Body of pancreas (tissue), 4 donors: ENCODE measurements at regions not wholly inside any gene's neighbourhood (a gene's known extent, or its start where the extent isn't known, plus 50 kb on each side); places are given as distances from the start of the nearest gene placed in this dataset.
"Not testable (repeated sequence)": the region's sequence is repeated elsewhere in the genome, so short reads cannot be mapped to it uniquely, and the experiment has no call there.

ENCODE experiments used
- ATAC-seq: fragments of 150-250 bp; one replicate; pipeline ENCODE4 v1.9.1; 2016
- DNase-seq, 4 donors: peaks; one replicate each; pipeline ENCODE4 v3.0.0-alpha.2; 2019
- H3K27ac ChIP-seq, 4 donors: fragments of 200-600 bp; sonication (generic); 1 replicate in 3 of 4; 2 replicates in 1 of 4; pipeline versions ENCODE4 v1.5.1 to v1.6.1; 2016 to 2019; ENCODE audit warnings: mild to moderate bottlenecking in 1 of 4, mixed read lengths in 1 of 4, moderate library complexity in 1 of 4
- H3K27me3 ChIP-seq, 2 donors: fragments of 200-600 bp; sonication (generic); one replicate each; pipeline ENCODE4 v1.6.0; 2016; ENCODE audit warnings: mild to moderate bottlenecking in 1 of 2
- H3K36me3 ChIP-seq, 2 donors: fragments of 200-600 bp; sonication (generic); replicated peaks in 1 of 2; 2 replicates each; pipeline ENCODE4 v1.5.1; 2016; ENCODE audit warnings: low read depth in 2 of 2; ENCODE audit not compliant: insufficient read depth in 1 of 2
- H3K4me1 ChIP-seq: fragments of 200-600 bp; sonication (generic); one replicate; pipeline ENCODE4 v1.6.0; 2016
- H3K4me3 ChIP-seq, 2 donors: fragments of 200-600 bp; sonication (generic); 1 replicate in 1 of 2; 2 replicates in 1 of 2; pipeline ENCODE4 v1.5.1; 2016 to 2019
- H3K9me3 ChIP-seq, 3 donors: fragments of 200-600 bp; sonication (generic); 1 replicate in 2 of 3; 2 replicates in 1 of 3; pipeline ENCODE4 v1.5.1; 2016
- CTCF ChIP-seq, 7 experiments: fragments of 450-650 bp in 4 of 7; fragments of 200-600 bp in 3 of 7; sonication (generic) in 3 of 7; IDR thresholded peaks; one replicate each; pipeline ENCODE4 v1.5.1; 2016 to 2019; ENCODE audit warnings: antibody characterized with exemption in 7 of 7
- POLR2A ChIP-seq, 3 donors: fragments of 450-650 bp; IDR thresholded peaks; one replicate each; pipeline ENCODE4 v1.6.1; 2016; ENCODE audit warnings: antibody characterized with exemption in 3 of 3, mild to moderate bottlenecking in 2 of 3
- WGBS, 2 donors: methylation state at CpG; one replicate each; pipeline ENCODE4 v1.1.5; 2017; 5-methylcytosine and 5-hydroxymethylcytosine counted together
- intact Hi-C: fragments of 100-400 bp; cut with DNase I; formaldehyde crosslinking; loops from one replicate; pipeline ENCODE4 v1.15.1; 2023

- DNase-seq (no peak), ATAC-seq (no peak)
- intact Hi-C loops: no loop called here
- Histone ChIP-seq H3K4me3 (no peak overlapping the region), H3K27me3 (no peaks in the 10 kb centered on the region), H3K27ac (no peak overlapping the region), H3K9me3 (no peaks in the 10 kb centered on the region), H3K36me3 (no peaks in the 10 kb centered on the region), H3K4me1 (no peaks in the 10 kb centered on the region)
- TF ChIP-seq POLR2A (IDR thresholded peaks at IDR 0.05): no peak
- TF ChIP-seq CTCF (IDR thresholded peaks at IDR 0.05): no peak
- WGBS, 2 donors: 44 to 48% methylated on average over 3 of the region's 3 CpGs
Observed at GRCh38 chr6:48664826-48665225, 553.8 kb upstream of the PTCHD4 start.

GRCh38 chr6:48658915-48659314 lies 547.9 kb upstream of the PTCHD4 start:
- no peaks in the 10 kb centered on the region for H3K9me3 ChIP-seq
- DNase-seq (no peak), ATAC-seq (no peak)
- H3K27me3 ChIP-seq: no peaks in the 10 kb centered on the region
- TF ChIP-seq CTCF (IDR thresholded peaks at IDR 0.05) (no peak), POLR2A (IDR thresholded peaks at IDR 0.05) (no peak)
- no peak overlapping the region for H3K27ac ChIP-seq
- intact Hi-C loops: no loop called here
- no peaks in the 10 kb centered on the region for H3K4me1 ChIP-seq
- 12 to 22% methylated on average over 2 of the region's 2 CpGs for WGBS, 2 donors
- H3K4me3 ChIP-seq: no peak overlapping the region
- no peaks in the 10 kb centered on the region for H3K36me3 ChIP-seq

GRCh38 chr6:48641544-48641943 lies 530.5 kb upstream of the PTCHD4 start:
- no peak overlapping the region for H3K27ac ChIP-seq
- ATAC-seq (no peak), DNase-seq (no peak)
- TF ChIP-seq CTCF (IDR thresholded peaks at IDR 0.05) (no peak), POLR2A (IDR thresholded peaks at IDR 0.05) (no peak)
- intact Hi-C loops: no loop called here
- H3K27me3 ChIP-seq: no peaks in the 10 kb centered on the region
- WGBS, 2 donors: 36 to 38% methylated on average over 2 of the region's 2 CpGs
- H3K4me1 ChIP-seq: no peaks in the 10 kb centered on the region
- H3K9me3 ChIP-seq: no peaks in the 10 kb centered on the region
- H3K36me3 ChIP-seq: no peaks in the 10 kb centered on the region
- no peak overlapping the region for H3K4me3 ChIP-seq

- H3K27me3 ChIP-seq, H3K4me1 ChIP-seq, H3K9me3 ChIP-seq, DNase-seq, H3K27ac ChIP-seq, ATAC-seq, intact Hi-C loops, H3K4me3 ChIP-seq, H3K36me3 ChIP-seq: not testable (repeated sequence)
- WGBS, 2 donors: 3 to 19% methylated on average over 1 of the region's 1 CpG
Observed at GRCh38 chr6:48638796-48639195, 527.8 kb upstream of the PTCHD4 start.

- WGBS, 2 donors: 33 to 35% methylated on average over 1 of the region's 1 CpG
- intact Hi-C loops: no loop called here
- TF ChIP-seq CTCF (IDR thresholded peaks at IDR 0.05) (no peak), POLR2A (IDR thresholded peaks at IDR 0.05) (no peak)
Observed at GRCh38 chr6:48630511-48630910, 519.5 kb upstream of the PTCHD4 start.

More at GRCh38 chr6:48630511-48630910, 519.5 kb upstream of the PTCHD4 start:
- Histone ChIP-seq H3K4me1 (no peaks in the 10 kb centered on the region), H3K27me3 (no peaks in the 10 kb centered on the region), H3K9me3 (no peaks in the 10 kb centered on the region), H3K4me3 (no peak overlapping the region), H3K36me3 (no peaks in the 10 kb centered on the region), H3K27ac (no peak overlapping the region)
- no peak for DNase-seq
- ATAC-seq: no peak
